Lung (tissue), 11 donors: ENCODE measurements at regions not wholly inside any gene's neighbourhood (a gene's known extent, or its start where the extent isn't known, plus 50 kb on each side); places are given as distances from the start of the nearest gene placed in this dataset.

ENCODE experiments used
- ATAC-seq: fragments of 200-7000 bp; cut with Tn5 transposase; one replicate; pipeline ENCODE4 v1.9.1; 2020; ENCODE audit warnings: moderate number of reproducible peaks; ENCODE audit not compliant: insufficient read depth, low FRiP score
- DNase-seq, 3 donors: peaks; one replicate each; pipeline ENCODE4 v3.0.0-alpha.2; 2013 to 2017
- H3K27ac ChIP-seq, 2 donors: one replicate each; pipeline ENCODE4 v1.5.1; 2013; ENCODE audit warnings: mild to moderate bottlenecking in 2 of 2, moderate library complexity in 2 of 2, control low read depth in 1 of 2, inconsistent platforms in 1 of 2, low read depth in 1 of 2, low read length in 1 of 2
- H3K27me3 ChIP-seq, 3 donors: one replicate each; pipeline ENCODE4 v1.5.1; 2013; ENCODE audit warnings: low read length in 2 of 3; ENCODE audit not compliant: control insufficient read depth in 3 of 3, insufficient read depth in 3 of 3
- H3K36me3 ChIP-seq, 4 donors: one replicate each; pipeline ENCODE4 v1.5.1; 2013; ENCODE audit warnings: low read length in 4 of 4, mild to moderate bottlenecking in 1 of 4, moderate library complexity in 1 of 4; ENCODE audit not compliant: control insufficient read depth in 4 of 4, insufficient read depth in 4 of 4
- H3K4me1 ChIP-seq, 5 donors: one replicate each; pipeline ENCODE4 v1.5.1; 2013; ENCODE audit warnings: low read length in 5 of 5, mild to moderate bottlenecking in 2 of 5, moderate library complexity in 1 of 5; ENCODE audit not compliant: control insufficient read depth in 5 of 5, insufficient read depth in 5 of 5
- H3K4me3 ChIP-seq: one replicate; pipeline ENCODE4 v1.5.1; 2013; ENCODE audit warnings: mild to moderate bottlenecking, control low read depth, moderate library complexity
- H3K9ac ChIP-seq, 2 donors: one replicate each; pipeline ENCODE4 v1.5.1; 2013; ENCODE audit warnings: low read length in 2 of 2, control low read depth in 1 of 2; ENCODE audit not compliant: insufficient read depth in 1 of 2
- H3K9me3 ChIP-seq, 4 donors: one replicate each; pipeline ENCODE4 v1.5.1; 2013; ENCODE audit warnings: low read length in 3 of 4, mild to moderate bottlenecking in 1 of 4, moderate library complexity in 1 of 4; ENCODE audit not compliant: control insufficient read depth in 4 of 4, insufficient read depth in 3 of 4
- WGBS, 2 donors: extraction: QIAGEN DNeasy Blood & Tissue Kit; methylation state at CpG; one replicate each; pipeline ENCODE4 v1.1.7; 2013; 5-methylcytosine and 5-hydroxymethylcytosine counted together
- TF ChIP-seq, protein P1 (sequence below): IDR thresholded peaks from 2 replicates; pipeline ENCODE4 v1.5.1; 2012; ENCODE audit warnings: mild to moderate bottlenecking; ENCODE audit errors: control extremely low read depth, extremely low read depth
- donor health status: control.
- donor health status: control.
- donor health status: Bipolar disorder and iron deficiency.
- donor health status: healthy.
- donor health status: DM: yes; HTN: yes; CAD: no.

GRCh38 chr16:80288616-80289015, 252.2 kb upstream of the DYNLRB2 start:
- Histone ChIP-seq H3K27me3 (no peaks in the 10 kb centered on the region), H3K9me3 (no peaks in the 10 kb centered on the region), H3K27ac (no peak overlapping the region), H3K9ac (no peak overlapping the region), H3K4me3 (no peak overlapping the region), H3K36me3 (no peaks in the 10 kb centered on the region), H3K4me1 (no peaks in the 10 kb centered on the region)
- TF ChIP-seq, protein P1, sequence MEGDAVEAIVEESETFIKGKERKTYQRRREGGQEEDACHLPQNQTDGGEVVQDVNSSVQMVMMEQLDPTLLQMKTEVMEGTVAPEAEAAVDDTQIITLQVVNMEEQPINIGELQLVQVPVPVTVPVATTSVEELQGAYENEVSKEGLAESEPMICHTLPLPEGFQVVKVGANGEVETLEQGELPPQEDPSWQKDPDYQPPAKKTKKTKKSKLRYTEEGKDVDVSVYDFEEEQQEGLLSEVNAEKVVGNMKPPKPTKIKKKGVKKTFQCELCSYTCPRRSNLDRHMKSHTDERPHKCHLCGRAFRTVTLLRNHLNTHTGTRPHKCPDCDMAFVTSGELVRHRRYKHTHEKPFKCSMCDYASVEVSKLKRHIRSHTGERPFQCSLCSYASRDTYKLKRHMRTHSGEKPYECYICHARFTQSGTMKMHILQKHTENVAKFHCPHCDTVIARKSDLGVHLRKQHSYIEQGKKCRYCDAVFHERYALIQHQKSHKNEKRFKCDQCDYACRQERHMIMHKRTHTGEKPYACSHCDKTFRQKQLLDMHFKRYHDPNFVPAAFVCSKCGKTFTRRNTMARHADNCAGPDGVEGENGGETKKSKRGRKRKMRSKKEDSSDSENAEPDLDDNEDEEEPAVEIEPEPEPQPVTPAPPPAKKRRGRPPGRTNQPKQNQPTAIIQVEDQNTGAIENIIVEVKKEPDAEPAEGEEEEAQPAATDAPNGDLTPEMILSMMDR, result no peak
- DNase-seq, result no peak
- no peak for ATAC-seq
- WGBS, 2 donors, result 83 to 87% methylated on average over 3 of the region's 3 CpGs

DNA sequence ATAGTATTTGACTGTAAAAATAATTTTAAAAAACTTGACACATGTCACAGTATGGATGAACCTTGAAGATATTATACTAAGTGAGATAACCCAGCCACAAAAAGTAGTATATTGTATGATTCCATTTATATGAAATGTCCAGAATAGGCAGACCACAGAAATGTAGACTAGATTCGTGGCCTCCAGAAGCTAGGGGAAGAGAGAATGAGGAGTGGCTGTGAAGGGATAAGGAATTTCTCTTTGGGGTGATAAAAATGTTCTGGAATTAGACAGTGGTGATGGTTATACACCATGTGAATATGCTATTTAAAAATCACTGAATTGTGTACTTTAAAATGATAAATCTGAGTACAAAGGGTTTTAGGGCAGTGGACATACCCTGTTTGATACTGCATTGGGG, 253.1 kb upstream of the DYNLRB2 start:
- ATAC-seq, result no peak
- H3K4me1 ChIP-seq, result no peaks in the 10 kb centered on the region
- 63 to 73% methylated on average over 1 of the region's 1 CpG for WGBS, 2 donors
- H3K9ac ChIP-seq, result no peak overlapping the region
- no peak overlapping the region for H3K4me3 ChIP-seq
- H3K27me3 ChIP-seq, result no peaks in the 10 kb centered on the region
- no peaks in the 10 kb centered on the region for H3K36me3 ChIP-seq
- H3K9me3 ChIP-seq, result no peaks in the 10 kb centered on the region
- TF ChIP-seq, protein P1, result no peak
- no peak for DNase-seq
- H3K27ac ChIP-seq, result no peak overlapping the region

DNA sequence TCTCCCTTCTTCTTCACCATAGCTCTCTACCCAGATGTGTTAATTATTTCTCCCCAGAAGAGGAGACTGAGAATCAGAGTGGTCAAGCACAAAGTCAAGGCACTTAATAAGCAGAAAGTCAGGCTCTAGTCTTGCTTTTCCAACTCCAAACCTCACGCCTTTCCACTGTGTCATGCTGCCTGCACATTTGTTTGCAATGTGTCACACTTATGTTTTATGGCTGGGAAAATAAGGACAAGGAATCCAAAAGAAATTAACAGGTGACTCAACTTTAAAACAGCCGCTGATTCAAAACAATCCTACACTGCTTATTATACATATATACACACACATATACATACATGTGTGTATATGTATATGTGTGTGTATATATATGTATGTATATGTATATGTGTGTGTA, 255.7 kb upstream of the DYNLRB2 start:
- H3K27ac ChIP-seq, result no peak overlapping the region
- H3K9ac ChIP-seq, result no peak overlapping the region
- H3K36me3 ChIP-seq, result no peaks in the 10 kb centered on the region
- no peaks in the 10 kb centered on the region for H3K27me3 ChIP-seq
- DNase-seq, result no peak
- TF ChIP-seq, protein P1, result no peak
- ATAC-seq, result no peak
- WGBS, 2 donors, result 83 to 93% methylated on average over 2 of the region's 2 CpGs
- no peaks in the 10 kb centered on the region for H3K4me1 ChIP-seq
- H3K4me3 ChIP-seq, result no peak overlapping the region
- H3K9me3 ChIP-seq, result no peaks in the 10 kb centered on the region

GRCh38 chr16:80283466-80284392, 257.1 kb upstream of the DYNLRB2 start:
- no peak overlapping the region for H3K27ac ChIP-seq
- 82 to 92% methylated on average over 2 of the region's 2 CpGs for WGBS, 2 donors
- TF ChIP-seq, protein P1, result no peak

More at GRCh38 chr16:80283466-80284392, 257.1 kb upstream of the DYNLRB2 start:
- ATAC-seq (no peak), DNase-seq (no peak)
- Histone ChIP-seq H3K4me1 (no peaks in the 10 kb centered on the region), H3K36me3 (no peaks in the 10 kb centered on the region), H3K4me3 (no peak overlapping the region), H3K27me3 (no peaks in the 10 kb centered on the region), H3K9me3 (no peaks in the 10 kb centered on the region), H3K9ac (no peak overlapping the region)
